IMR-90 (cell line): ENCODE measurements at regions not wholly inside any gene's neighbourhood (a gene's known extent, or its start where the extent isn't known, plus 50 kb on each side); places are given as distances from the start of the nearest gene placed in this dataset.

Experiments
- ATAC-seq: fragments of 200-7000 bp; cut with Tn5 transposase; 2 replicates; pipeline ENCODE4 v1.9.1; 2020; ENCODE audit warnings: low read depth, mild to moderate bottlenecking, moderate library complexity
- BruUV-seq: library from RNA; stranded (reverse); fragments of 400-500 nt; replicated peaks from 2 replicates; lab custom pipeline; 2021; lab: Mats Ljungman, UMichigan
- CTCF ChIA-PET: fragments of 300-600 bp; formaldehyde crosslinking; extraction: SDS; loops from one replicate; lab custom pipeline; 2021; ENCODE audit warnings: antibody characterized with exemption; lab: Yijun Ruan, JAX
- POLR2A ChIA-PET: fragments of 300-600 bp; sonication (Branson Sonifier 250); formaldehyde crosslinking; loops from one replicate; lab custom pipeline; 2022; ENCODE audit warnings: antibody characterized with exemption; ENCODE audit not compliant: unreplicated experiment; lab: Charles Lee
- DNase-seq: peaks from one replicate; pipeline ENCODE4 v3.0.0; 2013
- H2AFZ ChIP-seq: replicated peaks from 2 replicates; pipeline ENCODE3; 2013; ENCODE audit warnings: low read length, mild to moderate bottlenecking; ENCODE audit not compliant: poor library complexity
- H2AK5ac ChIP-seq: 2 replicates; pipeline ENCODE4 v1.6.1; 2013; ENCODE audit warnings: low read depth, low read length, inconsistent platforms
- H2AK9ac ChIP-seq: replicated peaks from 2 replicates; pipeline ENCODE3; 2013; ENCODE audit warnings: mild to moderate bottlenecking, low read depth, low read length, moderate library complexity; ENCODE audit not compliant: poor library complexity
- H2BK120ac ChIP-seq: 2 replicates; pipeline ENCODE4 v1.6.1; 2013; ENCODE audit warnings: low read depth, low read length, inconsistent platforms
- H2BK15ac ChIP-seq: 3 replicates; pipeline ENCODE4 v1.6.1; 2013; ENCODE audit warnings: low read depth, low read length, inconsistent platforms
- H2BK20ac ChIP-seq: 2 replicates; pipeline ENCODE4 v1.6.1; 2013; ENCODE audit warnings: low read depth, mild to moderate bottlenecking, inconsistent platforms, low read length, moderate library complexity
- H2BK5ac ChIP-seq: 2 replicates; pipeline ENCODE4 v1.6.1; 2013; ENCODE audit warnings: mild to moderate bottlenecking, low read depth, low read length, inconsistent platforms; ENCODE audit not compliant: poor library complexity, severe bottlenecking
- H3K14ac ChIP-seq: replicated peaks from 2 replicates; pipeline ENCODE4 v1.6.1; 2013; ENCODE audit warnings: low read depth, low read length, inconsistent platforms
- H3K18ac ChIP-seq: 2 replicates; pipeline ENCODE4 v1.6.1; 2013; ENCODE audit warnings: low read depth, low read length, control low read depth
- H3K23ac ChIP-seq: 2 replicates; pipeline ENCODE4 v1.6.1; 2013; ENCODE audit warnings: low read depth, low read length, inconsistent platforms
- H3K27ac ChIP-seq: 2 replicates; pipeline ENCODE4 v1.5.1; 2013; ENCODE audit warnings: mild to moderate bottlenecking, control low read depth, low read length; ENCODE audit not compliant: insufficient read depth
- H3K27me3 ChIP-seq: 2 replicates; pipeline ENCODE4 v1.6.1; 2013; ENCODE audit warnings: low read length; ENCODE audit not compliant: control insufficient read depth, insufficient read depth
- H3K36me3 ChIP-seq: 2 replicates; pipeline ENCODE4 v1.6.1; 2013; ENCODE audit warnings: low read length, mixed read lengths; ENCODE audit not compliant: control insufficient read depth, insufficient read depth
- H3K4ac ChIP-seq: 2 replicates; pipeline ENCODE4 v1.6.1; 2013; ENCODE audit warnings: low read depth, low read length, inconsistent platforms
- H3K4me1 ChIP-seq: 2 replicates; pipeline ENCODE4 v1.6.1; 2013; ENCODE audit warnings: low read length, mixed read lengths; ENCODE audit not compliant: control insufficient read depth, insufficient read depth
- H3K4me2 ChIP-seq: 2 replicates; pipeline ENCODE4 v1.6.1; 2013; ENCODE audit warnings: low read depth, mild to moderate bottlenecking, control low read depth, low read length, moderate library complexity
- H3K4me3 ChIP-seq: 2 replicates; pipeline ENCODE4 v1.5.1; 2013; ENCODE audit warnings: low read depth, mild to moderate bottlenecking, control low read depth, low read length, moderate library complexity; ENCODE audit not compliant: insufficient read depth
- H3K56ac ChIP-seq: 2 replicates; pipeline ENCODE4 v1.6.1; 2013; ENCODE audit warnings: low read length, inconsistent platforms; ENCODE audit not compliant: insufficient read depth; ENCODE audit errors: extremely low read depth
- H3K79me1 ChIP-seq, 2 experiments: 2 replicates each; pipeline ENCODE4 v1.6.1; 2013; ENCODE audit warnings: low read length in 2 of 2, inconsistent platforms in 1 of 2, low read depth in 1 of 2
- H3K9ac ChIP-seq: 2 replicates; pipeline ENCODE4 v1.6.1; 2013; ENCODE audit warnings: low read depth, low read length, control low read depth
- H3K9me1 ChIP-seq: 2 replicates; pipeline ENCODE4 v1.6.1; 2013; ENCODE audit warnings: low read length, inconsistent platforms; ENCODE audit not compliant: insufficient read depth
- H3K9me3 ChIP-seq: 2 replicates; pipeline ENCODE4 v1.6.1; 2013; ENCODE audit warnings: low read length; ENCODE audit not compliant: control insufficient read depth, insufficient read depth
- H4K20me1 ChIP-seq: 2 replicates; pipeline ENCODE4 v1.6.1; 2013; ENCODE audit warnings: low read length, inconsistent platforms; ENCODE audit not compliant: insufficient read depth
- H4K5ac ChIP-seq: 2 replicates; pipeline ENCODE4 v1.6.1; 2013; ENCODE audit warnings: mild to moderate bottlenecking, low read depth, low read length, control low read depth
- H4K8ac ChIP-seq, 2 experiments: 2 replicates each; pipeline ENCODE4 v1.6.1; 2013; ENCODE audit warnings: low read depth in 2 of 2, low read length in 2 of 2, control low read depth in 1 of 2, inconsistent platforms in 1 of 2
- H4K91ac ChIP-seq: 2 replicates; pipeline ENCODE4 v1.6.1; 2013; ENCODE audit warnings: low read depth, low read length, inconsistent platforms; ENCODE audit not compliant: insufficient read depth
- CTCF ChIP-seq: conservative IDR thresholded peaks from 2 replicates; pipeline ENCODE4 v1.5.1; 2012; ENCODE audit warnings: mild to moderate bottlenecking, low read depth, low read length, improper control_type of control experiment
- ELK1 ChIP-seq: fragments of 150-350 bp; IDR thresholded peaks from 2 replicates; pipeline ENCODE4 v1.6.1; 2016; ENCODE audit warnings: low read depth, mild to moderate bottlenecking, low read length, moderate library complexity, borderline replicate concordance
- MXI1 ChIP-seq: IDR thresholded peaks from 2 replicates; pipeline ENCODE4 v1.6.1; 2012; ENCODE audit warnings: low read depth, mild to moderate bottlenecking, low read length, moderate library complexity, borderline replicate concordance
- RAD21 ChIP-seq: IDR thresholded peaks from 2 replicates; pipeline ENCODE4 v1.6.1; 2012; ENCODE audit warnings: low read length, improper control_type of control experiment
- RFX5 ChIP-seq: IDR thresholded peaks from 2 replicates; pipeline ENCODE4 v1.8.0; 2012; ENCODE audit warnings: low read depth, mild to moderate bottlenecking, low read length, moderate library complexity
- USF2 ChIP-seq: fragments of 150-350 bp; IDR thresholded peaks from 2 replicates; pipeline ENCODE4 v1.6.1; 2017; ENCODE audit warnings: mild to moderate bottlenecking, antibody characterized with exemption, low read length, low read depth
- dilution Hi-C: fragments of 300-500 bp; cut with HindIII; formaldehyde crosslinking; loops from one replicate; pipeline ENCODE4 v1.14.3; 2018; ENCODE audit warnings: low sequenced_read_pairs; ENCODE audit not compliant: unreplicated experiment
- in situ Hi-C: fragments of 300-500 bp; cut with MboI; formaldehyde crosslinking; loops from 3 replicates; pipeline ENCODE4 v1.14.3; 2019; ENCODE audit warnings: low sequenced_read_pairs, inconsistent platforms, mixed read lengths
- intact Hi-C: fragments of 100-400 bp; cut with micrococcal nuclease; formaldehyde crosslinking; loops from 2 replicates; pipeline ENCODE4 v1.10.0; 2022

DNA sequence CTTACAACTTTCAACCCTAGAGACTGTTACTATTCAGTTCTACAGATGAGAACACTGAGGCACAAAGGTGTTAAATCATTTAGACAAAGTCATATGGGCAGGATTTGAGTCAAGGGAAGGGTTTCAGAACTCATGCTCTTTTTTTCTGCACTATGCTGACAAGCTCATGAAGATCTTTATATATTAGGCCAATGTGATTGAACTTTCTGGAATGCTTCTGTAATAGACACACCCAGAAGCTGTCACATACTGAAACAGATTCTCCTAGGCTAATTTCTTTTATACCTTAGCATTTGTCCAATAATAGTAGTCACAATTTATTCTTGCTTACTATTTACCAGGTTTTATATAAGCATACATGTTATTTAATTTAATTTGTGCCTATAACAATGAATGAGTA lies 164.0 kb downstream of the ALG10B start:
- Histone ChIP-seq H3K4ac (no peak overlapping the region), H3K4me2 (no peak overlapping the region), H3K27me3 (no peaks in the 10 kb centered on the region), H3K9me1 (no peaks in the 10 kb centered on the region), H2BK5ac (no peak overlapping the region), H3K9ac (no peak overlapping the region), H3K79me1 (no peaks in the 10 kb centered on the region), H3K23ac (no peak overlapping the region), H3K36me3 (no peaks in the 10 kb centered on the region), H3K4me3 (no peak overlapping the region), H3K9me3 (peaks cover 7% of the 10 kb centered on the region), H2BK120ac (no peak overlapping the region), H4K5ac (no peak overlapping the region), H3K27ac (no peak overlapping the region), H2AFZ (no peak overlapping the region), H4K91ac (no peak overlapping the region), H3K14ac (no peak overlapping the region), H4K20me1 (no peaks in the 10 kb centered on the region), H2AK5ac (no peak overlapping the region), H2AK9ac (no peak overlapping the region), H3K4me1 (no peaks in the 10 kb centered on the region), H2BK20ac (no peak overlapping the region), H2BK15ac (no peak overlapping the region), H4K8ac (no peak overlapping the region), H3K56ac (no peak overlapping the region), H3K18ac (no peak overlapping the region)
- no peak for DNase-seq
- BruUV-seq: no TSS peak
- no peak for TF ChIP-seq ELK1
- TF ChIP-seq RAD21: no peak
- no peak for TF ChIP-seq MXI1
- TF ChIP-seq USF2: no peak
- TF ChIP-seq RFX5: no peak
- no peak for TF ChIP-seq CTCF
- ChIA-PET CTCF (no interaction called here), POLR2A (no interaction called here)
- intact Hi-C loops: no loop called here
- dilution Hi-C loops: no loop called here
- no peak for ATAC-seq
- in situ Hi-C loops: no loop called here
